ENCODE measurements at regions not wholly inside any gene's neighbourhood (a gene's known extent, or its start where the extent isn't known, plus 50 kb on each side); places are given as distances from the start of the nearest gene placed in this dataset.
A peak's percentile ranks its signal among the peaks of the same experiment; 100 is the strongest.

DNA sequence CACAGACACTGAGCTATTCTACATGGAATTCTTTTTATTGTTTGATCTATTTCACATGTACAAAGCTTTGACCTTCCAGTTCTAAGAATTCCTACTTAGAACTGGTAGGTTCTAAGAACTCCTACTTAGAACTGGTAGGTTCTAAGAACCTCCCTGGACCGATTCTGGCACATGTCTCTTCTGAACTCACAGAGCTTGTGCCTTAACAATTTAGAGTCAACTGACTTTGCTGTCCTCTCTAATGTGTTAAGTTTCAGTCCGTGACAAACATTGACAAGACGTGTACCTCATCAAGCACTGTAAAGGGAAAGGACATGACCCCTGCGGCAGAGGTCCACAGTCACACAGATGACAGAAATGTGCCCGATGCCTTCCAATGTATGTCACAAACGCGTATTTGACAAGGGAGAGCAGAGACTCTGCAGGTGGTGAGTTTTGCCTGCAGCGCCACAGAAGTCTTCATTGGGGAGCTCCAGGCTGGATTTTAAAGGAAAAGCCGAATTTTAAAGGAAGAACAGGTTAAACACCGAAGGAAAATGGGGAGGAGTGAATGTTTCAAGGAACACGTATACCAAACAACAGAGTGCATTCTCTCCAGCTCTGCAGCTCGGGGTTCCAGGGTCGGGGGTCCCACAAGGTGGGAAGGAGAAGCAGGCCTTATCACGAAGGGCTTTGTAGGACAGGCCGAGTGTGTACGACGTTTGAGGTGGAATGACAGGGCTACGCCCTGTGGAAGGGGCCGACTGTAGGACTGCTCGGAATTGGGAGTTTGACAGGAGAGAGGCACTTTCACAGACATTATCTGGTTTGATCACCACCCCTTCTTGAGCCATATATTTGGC is 161.1 kb upstream of the KLF14 start:
- TF ChIP-seq FOXP1 (CRISPR knock-in tag; IDR thresholded peaks at IDR 0.05; ENCODE audit: borderline replicate concordance) (no peak), MYBL2 (CRISPR knock-in tag; IDR thresholded peaks at IDR 0.05) (no peak), NFE2L1 (CRISPR knock-in tag; IDR thresholded peaks at IDR 0.05) (no peak), ELF4 (CRISPR knock-in tag; IDR thresholded peaks at IDR 0.05; ENCODE audit: low read depth) (no peak), SP1 (CRISPR knock-in tag; conservative IDR thresholded peaks at IDR 0.05) (no peak), CREB1 (CRISPR knock-in tag; IDR thresholded peaks at IDR 0.05) (no peak), SMAD4 (CRISPR knock-in tag; IDR thresholded peaks at IDR 0.05) (no peak), CBFB (CRISPR knock-in tag; IDR thresholded peaks at IDR 0.05; ENCODE audit: low read depth) (no peak)
- TF ChIP-seq, protein P1, sequence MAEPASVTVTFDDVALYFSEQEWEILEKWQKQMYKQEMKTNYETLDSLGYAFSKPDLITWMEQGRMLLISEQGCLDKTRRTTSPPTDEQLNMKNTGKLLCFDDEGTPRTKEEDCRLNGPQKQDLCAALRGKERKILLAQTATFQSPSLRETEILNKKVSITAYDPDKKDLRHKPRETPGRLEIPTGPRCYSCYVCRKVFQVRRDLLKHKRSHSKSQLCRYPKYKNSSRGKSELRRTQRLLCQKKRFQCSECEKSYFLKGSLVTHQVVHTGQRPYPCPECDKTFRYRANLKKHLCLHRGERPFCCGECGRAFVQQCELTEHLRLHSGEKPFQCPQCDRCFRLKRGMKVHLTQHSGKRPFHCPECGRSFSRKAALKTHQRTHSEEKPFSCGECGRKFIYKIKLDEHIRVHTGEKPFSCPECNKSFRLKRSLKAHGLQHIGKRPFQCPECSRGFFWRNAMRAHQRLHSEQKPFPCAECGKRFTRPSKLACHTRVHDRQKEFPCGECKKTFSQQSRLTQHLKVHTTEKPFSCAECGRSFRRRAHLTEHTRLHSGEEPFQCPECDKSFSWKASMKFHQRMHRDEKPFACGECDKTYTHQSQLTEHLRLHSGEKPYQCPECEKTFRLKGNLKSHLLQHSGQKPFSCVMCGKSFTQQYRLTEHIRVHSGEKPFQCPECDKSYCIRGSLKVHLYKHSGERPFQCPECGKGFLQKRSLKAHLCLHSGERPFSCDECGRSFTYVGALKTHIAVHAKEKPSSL (CRISPR knock-in tag; conservative IDR thresholded peaks at IDR 0.05): no peak
- TF ChIP-seq, protein P2, sequence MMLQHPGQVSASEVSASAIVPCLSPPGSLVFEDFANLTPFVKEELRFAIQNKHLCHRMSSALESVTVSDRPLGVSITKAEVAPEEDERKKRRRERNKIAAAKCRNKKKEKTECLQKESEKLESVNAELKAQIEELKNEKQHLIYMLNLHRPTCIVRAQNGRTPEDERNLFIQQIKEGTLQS (CRISPR knock-in tag; conservative IDR thresholded peaks at IDR 0.05): no peak
- TF ChIP-seq, protein P3, sequence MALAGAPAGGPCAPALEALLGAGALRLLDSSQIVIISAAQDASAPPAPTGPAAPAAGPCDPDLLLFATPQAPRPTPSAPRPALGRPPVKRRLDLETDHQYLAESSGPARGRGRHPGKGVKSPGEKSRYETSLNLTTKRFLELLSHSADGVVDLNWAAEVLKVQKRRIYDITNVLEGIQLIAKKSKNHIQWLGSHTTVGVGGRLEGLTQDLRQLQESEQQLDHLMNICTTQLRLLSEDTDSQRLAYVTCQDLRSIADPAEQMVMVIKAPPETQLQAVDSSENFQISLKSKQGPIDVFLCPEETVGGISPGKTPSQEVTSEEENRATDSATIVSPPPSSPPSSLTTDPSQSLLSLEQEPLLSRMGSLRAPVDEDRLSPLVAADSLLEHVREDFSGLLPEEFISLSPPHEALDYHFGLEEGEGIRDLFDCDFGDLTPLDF (CRISPR knock-in tag; IDR thresholded peaks at IDR 0.05): no peak
- ChIA-PET POLR2A (no interaction called here), CTCF (interaction anchor here (0.7 to 5.5 kb wide), 9 partner anchors 9 to 597 kb away, joined by 3 to 129 read pairs (median 25); no protein-coding TSS in a partner anchor)
- Mint-ChIP-seq H3K27ac (no peak overlapping the region), H3K27me3 (ENCODE audit: low read depth) (no peaks in the 10 kb centered on the region), H3K4me1 (peaks cover 40% of the 10 kb centered on the region), H3K36me3 (peaks cover 5% of the 10 kb centered on the region; the same call in 1 of the 2 replicates), H3K4me3 (no peak overlapping the region), H3K9me3 (no peaks in the 10 kb centered on the region)
- ATAC-seq: no peak
- no peak for DNase-seq (ENCODE audit: low spot score)

DNA sequence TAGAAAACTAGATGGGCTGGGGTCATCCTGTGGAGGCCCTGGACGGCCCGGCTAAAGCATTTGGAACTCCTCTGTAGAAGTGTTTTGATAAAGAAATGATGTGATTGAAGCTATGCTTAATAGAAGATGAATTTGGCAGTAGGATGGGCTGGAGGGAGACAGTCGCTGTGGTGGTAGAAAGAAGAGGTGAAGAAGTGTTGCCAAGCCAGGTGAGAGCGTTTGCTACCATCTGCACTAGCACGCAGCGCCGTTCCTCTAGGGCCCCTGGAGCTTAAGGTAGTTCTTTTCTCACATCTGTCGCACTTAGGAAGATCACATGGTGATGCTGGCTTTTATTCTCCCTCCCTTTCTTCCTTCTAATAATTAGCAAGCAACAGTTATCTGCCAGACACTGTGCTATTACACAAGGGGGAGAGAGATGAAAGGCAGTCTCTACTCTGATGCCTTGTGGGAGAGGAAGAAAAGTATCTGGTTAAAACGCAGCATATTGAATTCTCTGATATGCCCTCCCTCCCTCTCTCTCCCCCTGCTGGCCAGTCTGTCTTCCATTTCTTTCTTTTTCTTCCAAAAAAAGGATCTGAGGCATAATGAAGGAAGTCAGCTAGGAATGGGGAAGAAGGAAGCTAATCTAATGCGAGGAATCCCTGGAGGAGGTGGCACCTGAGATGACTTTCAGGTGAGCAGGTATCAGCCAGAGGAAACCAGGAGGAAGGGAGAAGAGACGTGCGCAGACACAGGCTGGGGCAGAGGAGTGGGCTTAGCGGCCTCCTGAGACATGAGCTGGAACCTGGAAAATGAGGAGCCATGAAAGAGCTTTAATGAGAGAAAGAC is 162.3 kb upstream of the KLF14 start:
- ChIA-PET CTCF (interaction anchor here (0.6 to 5.5 kb wide), 77 partner anchors 9 to 963 kb away, joined by 3 to 129 read pairs (median 7); partner anchors contain the start of genes KLHDC10 and MKLN1), POLR2A (no interaction called here)
- ATAC-seq (peak; percentile 14), DNase-seq (ENCODE audit: low spot score) (no peak)
- Mint-ChIP-seq H3K36me3 (peaks cover 5% of the 10 kb centered on the region; the same call in 1 of the 2 replicates), H3K9me3 (no peaks in the 10 kb centered on the region), H3K4me3 (no peak overlapping the region), H3K27me3 (ENCODE audit: low read depth) (no peaks in the 10 kb centered on the region), H3K27ac (peak overlapping the region; percentile 81), H3K4me1 (peaks cover 49% of the 10 kb centered on the region)
- TF ChIP-seq FOXK1 (CRISPR knock-in tag; IDR thresholded peaks at IDR 0.05) (no peak), SP1 (CRISPR knock-in tag; conservative IDR thresholded peaks at IDR 0.05) (no peak), CREB1 (CRISPR knock-in tag; IDR thresholded peaks at IDR 0.05) (no peak), SOX15 (CRISPR knock-in tag; IDR thresholded peaks at IDR 0.05) (no peak), ZNF232 (CRISPR knock-in tag; IDR thresholded peaks at IDR 0.05) (no peak), ETV6 (CRISPR knock-in tag; IDR thresholded peaks at IDR 0.05) (no peak), SMAD3 (CRISPR knock-in tag; IDR thresholded peaks at IDR 0.05; ENCODE audit: borderline replicate concordance) (no peak)
- TF ChIP-seq, protein P4, sequence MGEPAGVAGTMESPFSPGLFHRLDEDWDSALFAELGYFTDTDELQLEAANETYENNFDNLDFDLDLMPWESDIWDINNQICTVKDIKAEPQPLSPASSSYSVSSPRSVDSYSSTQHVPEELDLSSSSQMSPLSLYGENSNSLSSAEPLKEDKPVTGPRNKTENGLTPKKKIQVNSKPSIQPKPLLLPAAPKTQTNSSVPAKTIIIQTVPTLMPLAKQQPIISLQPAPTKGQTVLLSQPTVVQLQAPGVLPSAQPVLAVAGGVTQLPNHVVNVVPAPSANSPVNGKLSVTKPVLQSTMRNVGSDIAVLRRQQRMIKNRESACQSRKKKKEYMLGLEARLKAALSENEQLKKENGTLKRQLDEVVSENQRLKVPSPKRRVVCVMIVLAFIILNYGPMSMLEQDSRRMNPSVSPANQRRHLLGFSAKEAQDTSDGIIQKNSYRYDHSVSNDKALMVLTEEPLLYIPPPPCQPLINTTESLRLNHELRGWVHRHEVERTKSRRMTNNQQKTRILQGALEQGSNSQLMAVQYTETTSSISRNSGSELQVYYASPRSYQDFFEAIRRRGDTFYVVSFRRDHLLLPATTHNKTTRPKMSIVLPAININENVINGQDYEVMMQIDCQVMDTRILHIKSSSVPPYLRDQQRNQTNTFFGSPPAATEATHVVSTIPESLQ (CRISPR knock-in tag; IDR thresholded peaks at IDR 0.05): no peak
- TF ChIP-seq, protein P5, sequence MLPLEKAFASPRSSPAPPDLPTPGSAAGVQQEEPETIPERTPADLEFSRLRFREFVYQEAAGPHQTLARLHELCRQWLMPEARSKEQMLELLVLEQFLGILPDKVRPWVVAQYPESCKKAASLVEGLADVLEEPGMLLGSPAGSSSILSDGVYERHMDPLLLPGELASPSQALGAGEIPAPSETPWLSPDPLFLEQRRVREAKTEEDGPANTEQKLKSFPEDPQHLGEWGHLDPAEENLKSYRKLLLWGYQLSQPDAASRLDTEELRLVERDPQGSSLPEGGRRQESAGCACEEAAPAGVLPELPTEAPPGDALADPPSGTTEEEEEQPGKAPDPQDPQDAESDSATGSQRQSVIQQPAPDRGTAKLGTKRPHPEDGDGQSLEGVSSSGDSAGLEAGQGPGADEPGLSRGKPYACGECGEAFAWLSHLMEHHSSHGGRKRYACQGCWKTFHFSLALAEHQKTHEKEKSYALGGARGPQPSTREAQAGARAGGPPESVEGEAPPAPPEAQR (CRISPR knock-in tag; IDR thresholded peaks at IDR 0.05): no peak
- TF ChIP-seq, protein P6, sequence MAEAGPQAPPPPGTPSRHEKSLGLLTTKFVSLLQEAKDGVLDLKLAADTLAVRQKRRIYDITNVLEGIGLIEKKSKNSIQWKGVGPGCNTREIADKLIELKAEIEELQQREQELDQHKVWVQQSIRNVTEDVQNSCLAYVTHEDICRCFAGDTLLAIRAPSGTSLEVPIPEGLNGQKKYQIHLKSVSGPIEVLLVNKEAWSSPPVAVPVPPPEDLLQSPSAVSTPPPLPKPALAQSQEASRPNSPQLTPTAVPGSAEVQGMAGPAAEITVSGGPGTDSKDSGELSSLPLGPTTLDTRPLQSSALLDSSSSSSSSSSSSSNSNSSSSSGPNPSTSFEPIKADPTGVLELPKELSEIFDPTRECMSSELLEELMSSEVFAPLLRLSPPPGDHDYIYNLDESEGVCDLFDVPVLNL (CRISPR knock-in tag; IDR thresholded peaks at IDR 0.05; ENCODE audit: borderline replicate concordance, low read depth): no peak
- TF ChIP-seq, protein P7, sequence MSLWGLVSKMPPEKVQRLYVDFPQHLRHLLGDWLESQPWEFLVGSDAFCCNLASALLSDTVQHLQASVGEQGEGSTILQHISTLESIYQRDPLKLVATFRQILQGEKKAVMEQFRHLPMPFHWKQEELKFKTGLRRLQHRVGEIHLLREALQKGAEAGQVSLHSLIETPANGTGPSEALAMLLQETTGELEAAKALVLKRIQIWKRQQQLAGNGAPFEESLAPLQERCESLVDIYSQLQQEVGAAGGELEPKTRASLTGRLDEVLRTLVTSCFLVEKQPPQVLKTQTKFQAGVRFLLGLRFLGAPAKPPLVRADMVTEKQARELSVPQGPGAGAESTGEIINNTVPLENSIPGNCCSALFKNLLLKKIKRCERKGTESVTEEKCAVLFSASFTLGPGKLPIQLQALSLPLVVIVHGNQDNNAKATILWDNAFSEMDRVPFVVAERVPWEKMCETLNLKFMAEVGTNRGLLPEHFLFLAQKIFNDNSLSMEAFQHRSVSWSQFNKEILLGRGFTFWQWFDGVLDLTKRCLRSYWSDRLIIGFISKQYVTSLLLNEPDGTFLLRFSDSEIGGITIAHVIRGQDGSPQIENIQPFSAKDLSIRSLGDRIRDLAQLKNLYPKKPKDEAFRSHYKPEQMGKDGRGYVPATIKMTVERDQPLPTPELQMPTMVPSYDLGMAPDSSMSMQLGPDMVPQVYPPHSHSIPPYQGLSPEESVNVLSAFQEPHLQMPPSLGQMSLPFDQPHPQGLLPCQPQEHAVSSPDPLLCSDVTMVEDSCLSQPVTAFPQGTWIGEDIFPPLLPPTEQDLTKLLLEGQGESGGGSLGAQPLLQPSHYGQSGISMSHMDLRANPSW (CRISPR knock-in tag; conservative IDR thresholded peaks at IDR 0.05; ENCODE audit: low read depth): no peak

Data from WTC11 (cell line).